ENCODE measurements at regions not wholly inside any gene's neighbourhood (a gene's known extent, or its start where the extent isn't known, plus 50 kb on each side); places are given as distances from the start of the nearest gene placed in this dataset.

GRCh38 chr1:4050998-4051397, 150.9 kb upstream of the C1orf174 start:
- no peak for TF ChIP-seq CTCF (IDR thresholded peaks at IDR 0.05)
- no peak for TF ChIP-seq POLR2A (IDR thresholded peaks at IDR 0.05)

Measured in right lobe of liver (tissue), 4 donors.